ENCODE measurements at regions not wholly inside any gene's neighbourhood (a gene's known extent, or its start where the extent isn't known, plus 50 kb on each side); places are given as distances from the start of the nearest gene placed in this dataset.

DNA sequence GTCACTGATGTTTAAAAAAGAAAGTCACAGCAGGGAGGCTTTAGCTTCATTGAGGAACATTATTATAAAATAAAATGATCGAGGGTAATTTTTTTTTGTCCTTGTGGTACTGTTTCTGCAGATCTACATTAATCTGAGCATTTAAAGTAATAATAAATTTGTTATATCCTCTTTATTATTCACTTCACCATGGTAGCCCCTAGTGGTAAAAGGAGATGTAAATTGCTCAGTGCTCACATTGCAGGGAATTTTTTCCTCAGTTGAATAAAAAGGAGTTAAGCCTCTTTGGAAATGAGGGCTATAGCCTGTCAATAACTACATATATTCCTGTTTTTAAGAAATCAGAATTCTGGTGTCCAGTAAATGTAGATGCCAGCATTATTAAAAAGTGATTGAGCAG is 99.7 kb upstream of the VPREB1 start:
- no peak for DNase-seq

DNA sequence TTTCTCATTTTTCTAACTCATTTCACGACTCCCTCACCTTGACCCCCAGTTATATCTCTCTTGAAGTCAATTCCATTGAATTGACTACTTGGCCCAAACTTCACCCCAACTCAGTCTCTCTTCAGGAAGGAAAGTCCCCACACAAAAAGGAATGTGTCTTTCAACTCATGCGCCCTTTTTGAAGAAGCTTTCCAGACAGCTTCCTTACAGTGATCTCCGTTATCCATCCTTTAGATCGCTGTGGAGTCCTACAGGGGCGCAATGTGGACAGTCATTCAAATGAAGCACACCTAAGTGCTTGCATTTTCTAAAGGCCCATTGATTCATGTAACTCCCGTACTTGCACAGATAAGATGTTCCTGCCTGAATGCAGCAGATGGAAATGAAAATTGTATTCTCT is 101.1 kb upstream of the VPREB1 start:
- DNase-seq, result no peak

DNA sequence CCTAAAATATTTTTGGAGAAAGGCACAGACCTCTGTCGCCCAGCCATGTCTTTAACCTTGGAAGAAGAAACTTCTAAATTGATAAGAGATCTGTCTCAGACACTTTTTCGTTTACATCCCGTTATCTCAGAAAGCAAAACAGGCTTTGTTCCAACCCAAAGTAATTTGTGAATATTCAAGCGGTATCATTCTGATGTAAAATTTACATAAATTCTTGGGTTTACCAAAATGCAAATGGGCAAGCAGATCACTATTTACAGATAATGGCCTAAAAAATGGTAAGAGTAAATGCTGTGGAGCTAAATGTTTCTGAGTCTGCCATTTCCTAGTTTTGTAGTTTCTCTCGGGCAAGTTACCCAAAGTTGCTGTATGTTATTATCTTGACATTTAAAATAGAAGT is 101.9 kb upstream of the VPREB1 start:
- no peak for DNase-seq

DNA sequence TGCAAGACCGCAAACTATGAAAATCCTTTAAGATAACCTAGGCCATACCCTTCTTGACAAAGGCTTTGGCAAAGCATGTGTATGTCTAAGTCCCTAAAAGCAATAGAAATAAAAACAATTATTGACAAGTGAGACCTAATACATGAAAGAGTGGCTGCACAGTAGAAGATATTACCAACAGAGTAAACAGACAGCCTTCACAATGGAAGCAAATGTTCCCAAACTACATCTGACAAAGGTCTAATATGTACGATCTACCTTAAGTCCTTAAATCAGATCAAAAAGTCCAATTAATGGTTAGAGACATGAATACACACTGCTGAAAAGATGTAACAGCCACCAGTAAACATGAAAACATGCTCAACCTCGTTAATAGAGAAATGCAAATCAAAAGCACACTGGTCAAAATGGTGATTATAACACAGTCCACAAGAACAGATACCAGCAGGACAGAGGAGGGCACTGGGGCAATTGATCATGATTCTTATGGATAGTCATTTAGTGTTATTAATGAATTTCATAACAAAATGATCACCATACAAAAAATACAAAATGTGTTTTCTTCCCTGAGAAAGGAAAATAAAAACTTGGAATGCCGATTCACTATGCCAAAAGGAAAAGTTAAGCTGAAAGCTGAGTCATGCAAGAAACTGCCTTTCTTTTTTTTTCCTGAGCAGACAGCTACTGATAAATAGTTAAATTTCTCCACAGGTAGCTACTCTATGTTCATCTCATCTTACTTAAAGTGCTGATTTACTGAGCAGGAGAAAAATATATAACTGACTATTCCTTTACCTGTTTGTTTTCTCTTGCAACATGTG is 102.6 kb upstream of the VPREB1 start:
- no peak for DNase-seq

DNA sequence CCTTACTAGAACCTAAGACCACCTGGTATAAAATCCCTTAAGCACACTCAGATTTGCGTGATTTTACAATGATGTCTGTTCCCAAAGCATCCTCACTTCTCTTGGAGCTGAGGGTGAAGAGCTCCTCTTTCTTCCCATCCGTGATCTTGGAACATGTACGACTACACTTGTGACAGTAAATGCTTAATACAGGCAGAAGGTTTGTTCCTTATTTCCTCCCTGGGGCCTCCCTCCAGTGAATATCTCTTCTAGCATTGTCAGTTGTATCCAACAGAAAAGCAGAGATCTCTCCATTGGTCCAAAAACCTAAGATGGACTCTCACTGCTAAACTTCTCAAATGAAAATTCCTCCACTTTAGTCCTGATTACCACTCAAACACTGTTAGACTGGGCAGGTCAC is 103.6 kb upstream of the VPREB1 start:
- DNase-seq, result no peak

DNA sequence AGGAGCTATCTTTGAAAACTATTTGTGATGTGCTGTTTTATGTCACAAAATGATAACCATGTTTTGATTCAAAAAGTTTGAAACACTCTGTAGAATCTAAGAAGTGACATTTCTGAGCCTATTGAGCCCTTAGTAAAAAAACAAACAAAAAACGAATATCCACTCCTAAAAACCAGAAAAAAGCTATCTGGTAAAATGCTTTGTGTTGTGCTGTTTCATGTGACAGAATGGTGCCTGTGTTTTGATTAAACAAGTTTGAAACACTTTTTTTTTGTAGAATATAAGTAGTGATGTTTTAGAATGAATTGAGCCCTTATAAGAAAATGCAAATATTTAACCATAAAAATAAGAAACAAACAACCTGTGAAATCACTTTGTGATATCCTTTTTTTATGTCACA is 105.2 kb upstream of the VPREB1 start:
- no peak for DNase-seq

DNA sequence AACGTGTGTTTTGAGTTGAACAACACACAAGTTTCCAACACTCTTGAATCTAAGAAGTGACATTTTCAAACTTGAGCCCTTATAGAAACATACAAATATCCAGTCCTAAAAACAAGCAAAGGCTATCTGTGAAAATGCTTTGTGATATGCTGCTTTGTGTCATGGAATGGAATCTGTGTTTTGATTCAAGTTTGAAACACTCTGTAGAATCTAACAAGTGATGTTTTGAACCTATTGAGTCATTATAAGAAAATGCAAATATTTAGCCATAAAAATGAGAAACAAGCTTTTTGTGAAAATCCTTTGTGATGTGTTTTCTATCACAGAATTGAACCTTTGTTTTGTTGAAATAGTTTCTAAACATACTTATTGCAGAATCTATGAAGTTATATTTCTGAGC is 105.7 kb upstream of the VPREB1 start:
- DNase-seq, result no peak

DNA sequence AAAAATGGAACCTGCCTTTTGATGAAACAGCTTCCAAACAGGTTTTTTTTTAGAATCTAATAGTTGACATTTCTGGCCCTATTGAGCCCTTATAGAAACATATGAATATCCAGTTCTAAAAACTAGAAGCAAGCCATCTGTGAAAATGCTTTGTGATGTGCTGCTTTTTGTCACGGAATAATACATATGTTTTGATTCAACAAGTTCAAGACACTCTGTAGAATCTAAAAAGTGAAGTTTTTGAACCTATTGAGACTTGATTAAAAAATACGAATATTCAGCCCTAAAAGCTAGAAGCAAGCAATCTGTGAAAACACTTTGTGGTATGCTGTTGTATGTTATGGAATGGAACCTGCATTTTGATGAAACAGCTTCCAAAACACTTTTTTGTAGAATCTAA is 106.7 kb upstream of the VPREB1 start:
- no peak for DNase-seq

DNA sequence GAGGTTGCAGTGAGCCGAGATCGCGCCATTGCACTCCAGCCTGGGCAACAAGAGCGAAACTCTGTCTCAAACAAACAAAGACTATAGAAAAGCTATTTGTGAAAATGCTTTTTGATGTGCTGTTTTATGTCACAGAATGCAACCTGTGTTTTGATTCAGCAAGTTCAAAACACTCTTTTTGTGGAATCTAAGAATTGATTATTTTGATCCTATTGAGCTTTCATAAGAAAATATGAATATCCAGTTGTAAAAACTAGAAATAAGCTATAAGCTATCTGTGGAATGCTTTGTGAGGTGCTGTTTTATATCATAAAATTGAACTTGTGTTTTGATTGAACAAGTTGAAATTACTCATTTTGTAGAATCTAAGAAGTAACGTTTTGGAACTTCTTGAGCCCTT is 110.7 kb upstream of the VPREB1 start:
- no peak for DNase-seq

DNA sequence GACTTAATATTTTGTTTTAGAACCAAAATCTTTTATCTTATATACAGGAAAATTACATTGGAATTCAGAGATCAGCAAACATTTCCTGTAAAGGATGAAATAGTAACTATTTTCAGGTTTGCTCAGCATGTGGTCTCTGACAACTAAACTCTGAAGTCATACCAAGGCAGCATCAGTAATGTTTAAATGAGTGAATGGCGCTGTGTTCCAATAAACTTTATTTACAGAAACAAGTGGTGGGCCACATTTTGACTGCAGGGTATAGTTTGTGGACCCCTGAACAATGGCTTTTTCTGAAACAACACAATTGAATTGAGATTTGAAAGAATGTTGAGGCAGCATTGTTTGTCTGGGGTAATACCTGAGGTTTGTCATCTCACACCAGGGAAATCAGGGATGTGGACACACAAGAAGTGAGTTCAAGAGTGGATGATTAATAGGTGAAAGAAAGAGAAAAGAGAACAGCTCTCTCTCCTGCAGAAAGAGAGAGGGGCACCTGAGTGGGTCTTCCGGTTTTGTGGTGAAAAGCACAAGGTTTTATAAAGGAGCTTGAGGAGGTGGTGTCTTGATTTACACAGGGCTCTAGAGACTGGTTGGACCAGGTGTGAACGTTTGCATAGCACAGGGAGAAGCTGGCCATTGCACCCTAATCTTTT is 113.5 kb upstream of the VPREB1 start:
- no peak for DNase-seq

DNA sequence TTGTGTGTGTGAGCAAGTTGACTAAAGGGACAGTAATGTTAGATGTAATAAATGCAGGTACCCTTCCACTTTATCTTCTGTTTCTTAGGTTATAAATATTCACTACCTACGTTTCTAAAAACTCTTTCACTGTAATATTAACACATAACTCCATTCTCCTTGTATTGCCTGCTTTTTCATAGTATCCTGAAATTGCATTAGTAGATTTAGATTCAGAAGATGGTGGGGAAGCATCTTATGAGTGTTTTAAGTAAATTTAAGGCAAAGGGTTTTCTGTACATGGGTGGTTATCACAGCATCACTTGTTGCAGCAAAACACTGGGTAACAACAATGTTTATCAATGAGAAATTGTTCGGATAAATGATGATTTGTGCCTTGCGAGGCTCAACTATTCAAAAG is 115.2 kb upstream of the VPREB1 start:
- DNase-seq, result no peak

DNA sequence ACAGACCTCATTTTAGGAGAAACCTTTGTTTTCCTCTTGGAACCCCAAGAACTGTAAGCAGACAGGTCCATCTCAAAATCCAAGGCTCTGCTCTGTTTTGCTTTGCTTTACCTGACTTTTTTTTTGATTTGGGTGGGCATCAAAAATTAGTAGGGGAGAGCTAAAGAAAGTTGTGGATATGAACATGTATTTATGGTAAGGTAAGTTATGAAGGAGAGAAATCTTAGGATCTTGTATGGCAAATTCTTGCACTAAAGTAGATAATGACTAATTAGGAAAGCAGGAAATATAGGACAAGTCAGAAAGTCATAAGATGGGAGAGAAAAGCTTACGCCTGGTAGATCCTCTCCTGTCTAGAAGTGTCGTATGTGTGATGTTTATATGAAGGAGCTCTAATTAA is 116.1 kb upstream of the VPREB1 start:
- no peak for DNase-seq

DNA sequence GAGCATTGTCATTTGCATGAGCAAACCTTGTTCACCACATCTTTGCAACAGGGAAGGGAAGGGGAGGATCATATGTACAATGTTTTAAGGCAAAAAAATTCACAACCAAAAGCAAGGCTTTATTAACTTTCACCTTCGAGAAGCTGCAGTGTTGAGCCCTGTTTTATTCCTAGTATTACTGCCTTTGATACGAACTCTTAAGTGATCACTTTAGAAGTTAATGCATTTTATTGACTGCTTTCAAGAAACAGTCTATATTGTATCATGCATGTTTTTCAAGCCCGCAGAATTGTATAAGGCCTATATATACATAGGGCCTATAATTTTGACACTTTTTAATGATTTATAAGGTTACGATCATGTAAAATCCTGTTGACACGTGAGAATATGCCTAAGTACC is 117.5 kb upstream of the VPREB1 start:
- no peak for DNase-seq

DNA sequence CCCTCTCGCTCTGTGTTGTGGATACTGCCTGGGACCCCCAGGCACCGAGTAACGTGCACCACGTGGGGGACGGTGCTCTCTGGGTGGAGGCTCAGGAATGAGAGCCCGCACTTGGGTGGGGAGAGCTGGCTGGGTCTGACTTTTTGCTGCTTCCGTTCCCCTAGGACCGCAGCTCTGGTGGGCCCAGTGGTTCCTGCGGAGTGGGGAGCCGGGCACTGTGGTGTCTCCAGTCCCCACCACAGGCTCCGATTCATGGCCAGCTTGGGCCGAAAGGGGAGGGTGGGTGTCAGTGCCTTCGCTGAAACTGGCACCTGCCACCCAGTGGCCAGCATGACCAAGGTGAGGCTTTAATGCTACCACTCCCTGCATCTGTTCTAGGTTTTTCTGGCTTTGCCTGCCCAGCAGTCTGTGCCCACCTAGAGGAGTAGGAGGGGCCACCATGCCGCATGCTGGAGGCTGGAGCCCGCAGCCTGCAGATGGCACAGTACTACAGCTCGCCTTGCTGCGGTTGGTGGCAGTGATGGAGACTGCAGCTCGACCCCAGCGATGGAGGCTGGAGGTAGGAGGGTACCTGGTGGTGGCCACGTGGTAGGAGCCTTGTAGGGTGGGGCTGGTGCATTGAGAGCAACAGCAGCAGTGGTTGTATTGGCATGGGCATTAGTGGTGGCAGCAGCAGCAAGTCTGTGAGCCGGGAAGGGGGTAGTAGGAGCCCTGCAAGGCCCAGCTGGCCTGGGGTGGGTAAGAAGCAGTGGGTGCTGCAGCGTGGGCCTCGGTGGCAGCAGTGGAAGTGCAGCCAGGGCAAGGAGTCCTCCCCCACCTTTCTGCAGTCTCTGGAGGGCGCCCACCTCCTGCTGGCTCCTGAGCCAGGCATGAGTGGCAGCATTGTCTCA is 118.8 kb upstream of the VPREB1 start:
- DNase-seq, result no peak

DNA sequence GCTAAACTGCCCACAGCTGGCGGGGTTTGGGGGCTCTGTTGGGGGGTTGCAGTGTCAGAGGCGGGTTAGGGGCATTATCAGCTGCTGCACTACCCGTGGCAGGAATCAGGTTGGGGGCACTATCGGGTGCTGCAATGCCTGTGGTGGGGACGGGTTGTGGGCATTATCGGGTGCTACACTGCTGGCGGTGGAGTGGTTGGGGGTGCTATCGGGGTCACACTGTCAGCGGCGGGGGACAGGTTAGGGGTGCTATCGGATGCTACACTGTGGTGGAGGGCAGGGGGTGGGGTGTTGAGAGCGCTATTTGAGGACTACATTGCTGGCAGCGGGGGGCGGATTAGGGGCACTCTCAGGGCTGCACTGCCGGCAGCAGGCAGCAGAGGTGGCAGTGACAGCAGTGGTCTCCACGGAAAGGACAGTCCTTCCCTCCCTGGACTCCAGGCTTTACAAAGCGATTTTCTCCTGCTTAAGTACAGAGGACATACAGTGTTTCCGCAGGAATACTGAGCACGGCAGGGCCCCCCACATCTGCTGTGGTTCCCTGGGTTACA is 119.5 kb upstream of the VPREB1 start:
- DNase-seq, result no peak

DNA sequence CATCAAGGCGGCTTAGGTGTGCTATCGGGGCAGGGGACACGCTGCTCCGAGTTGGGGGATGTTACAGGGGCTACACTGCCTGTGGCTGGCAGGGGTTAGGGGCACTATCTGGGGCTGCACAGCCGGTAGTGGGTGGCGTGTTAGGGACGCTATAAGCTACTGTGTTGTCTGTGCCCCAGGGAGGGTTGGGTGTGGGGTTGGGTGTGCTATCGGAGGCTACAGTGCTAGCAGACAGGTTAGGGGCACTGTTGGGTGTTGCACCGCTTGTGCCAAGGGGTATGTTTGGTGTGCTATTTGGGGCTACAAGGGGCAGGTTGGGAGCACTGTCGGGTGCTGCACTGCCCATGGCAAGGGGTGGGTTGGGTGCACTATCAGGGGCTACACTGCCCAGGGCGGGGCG is 120.2 kb upstream of the VPREB1 start:
- no peak for DNase-seq

DNA sequence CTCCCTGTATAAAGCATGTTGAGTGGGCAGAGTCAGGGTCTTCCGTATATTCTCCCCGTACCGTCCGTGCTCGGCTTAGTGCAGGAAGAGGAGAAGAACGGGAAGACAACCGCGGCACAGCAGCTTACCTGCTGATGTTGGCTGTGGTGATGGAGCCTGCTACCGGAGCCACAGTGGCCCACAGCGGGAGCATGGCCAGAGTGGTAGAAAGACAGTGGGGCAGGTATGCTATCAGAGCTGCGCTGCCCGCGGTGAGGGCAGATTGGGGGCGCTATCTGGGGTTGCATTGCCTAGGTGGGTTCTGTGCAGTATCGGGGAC is 120.7 kb upstream of the VPREB1 start:
- DNase-seq, result no peak

DNA sequence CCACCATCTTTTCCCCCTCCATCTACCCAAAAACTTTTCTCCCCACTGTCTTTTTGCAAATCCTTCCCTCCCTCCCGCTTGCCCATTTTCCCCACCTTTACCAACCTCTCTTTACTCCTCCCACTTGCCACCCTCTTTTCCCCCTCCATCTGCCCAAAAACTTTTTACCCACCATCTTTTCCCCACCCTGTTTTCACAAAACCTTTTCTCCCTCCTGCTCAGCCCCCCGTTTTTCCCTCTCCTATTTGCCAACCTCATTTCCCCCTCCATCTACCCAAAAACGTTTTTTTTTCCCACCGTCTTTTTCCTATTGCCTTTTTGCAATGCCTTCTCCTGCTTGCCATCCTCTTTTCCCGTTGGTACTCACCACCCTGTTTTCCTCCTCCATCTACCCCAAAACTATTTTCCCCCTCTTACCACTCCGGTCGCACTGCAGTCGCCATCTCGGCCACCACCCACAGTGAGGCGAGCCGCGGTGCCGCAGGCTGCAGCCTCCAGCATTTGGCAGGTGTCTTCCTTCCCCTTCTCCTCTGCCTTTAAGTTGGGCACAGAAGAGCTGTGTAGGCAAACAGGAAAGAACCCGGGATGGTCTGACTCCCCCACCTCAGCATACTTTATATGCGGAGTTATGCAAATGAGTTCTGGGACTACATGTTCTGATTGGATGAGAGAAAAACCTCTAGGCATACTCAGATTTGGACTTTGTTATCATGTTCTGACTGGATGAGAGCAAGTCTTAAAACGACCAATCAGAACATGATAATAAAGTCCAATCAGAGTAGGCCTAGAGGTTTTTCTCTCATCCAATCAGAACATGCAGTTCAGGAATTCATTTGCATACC is 121.2 kb upstream of the VPREB1 start:
- no peak for DNase-seq

DNA sequence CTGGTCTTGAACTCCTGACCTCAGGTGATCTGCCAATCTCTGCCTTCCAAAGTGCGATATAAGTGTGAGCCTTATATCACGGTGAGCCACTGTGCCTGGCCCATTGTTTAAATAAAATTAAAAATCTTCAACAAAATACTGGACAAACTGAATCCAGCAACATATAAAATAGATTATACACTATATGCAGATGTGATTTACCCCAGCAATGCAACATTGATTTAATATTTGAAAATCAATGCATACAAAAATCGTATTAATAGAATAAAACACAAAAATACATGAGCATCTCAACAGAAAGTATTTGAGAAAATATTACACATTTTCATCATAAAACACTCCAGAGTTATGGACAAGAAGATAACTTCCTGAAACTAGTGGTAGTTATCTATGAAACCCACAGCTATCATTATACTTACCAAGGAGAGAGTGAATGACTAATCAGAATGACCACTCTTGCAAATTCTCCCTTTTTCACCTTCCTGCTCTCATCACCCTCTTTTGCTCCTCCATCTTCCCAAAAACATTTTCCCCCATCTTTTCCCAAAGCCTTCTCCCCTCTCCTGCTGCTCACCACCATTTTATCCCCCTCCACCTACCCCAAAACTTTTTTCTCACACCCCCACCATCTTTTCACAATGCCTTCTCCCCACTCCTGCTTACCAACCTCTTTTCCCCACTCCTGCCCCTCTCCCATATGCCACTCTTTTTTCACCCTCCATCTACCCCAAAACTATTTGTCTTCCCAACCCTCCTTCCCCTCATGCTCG is 122.1 kb upstream of the VPREB1 start:
- no peak for DNase-seq

DNA sequence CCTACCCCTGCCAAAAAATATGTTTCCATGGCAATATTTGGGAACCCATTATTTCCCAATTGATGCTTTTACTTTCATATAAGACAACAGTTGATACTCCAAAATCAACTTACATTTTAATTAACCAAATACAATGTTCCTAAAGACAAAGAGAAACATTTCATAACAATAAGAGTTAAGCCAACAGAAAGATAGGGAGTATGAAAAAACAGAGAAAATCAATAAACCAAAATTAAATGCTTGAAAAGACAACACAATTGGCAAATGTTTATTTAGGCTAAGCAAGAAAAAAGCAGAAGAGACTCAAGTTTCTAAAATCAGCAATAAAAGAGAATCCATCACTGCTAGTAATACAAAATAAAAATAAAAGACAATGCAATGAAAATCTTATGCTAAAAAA is 123.1 kb upstream of the VPREB1 start:
- DNase-seq, result no peak

DNA sequence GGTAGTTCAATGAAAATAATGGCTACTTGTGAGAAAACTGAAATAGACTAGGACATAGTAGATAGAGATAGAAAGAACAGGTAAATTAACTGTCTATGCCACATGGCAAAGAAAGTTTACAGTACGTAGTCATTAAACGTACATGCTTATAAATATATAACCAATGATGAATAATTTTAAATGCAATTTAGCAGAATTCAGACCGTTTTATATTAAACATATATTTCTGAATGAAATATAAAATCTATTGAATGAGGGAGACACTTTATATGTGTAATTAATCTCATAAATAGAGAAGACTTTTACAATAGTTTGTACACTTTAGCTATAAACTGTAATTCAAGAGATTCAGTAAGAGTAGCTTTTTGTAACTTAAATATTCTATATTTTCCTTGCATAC is 124.4 kb upstream of the VPREB1 start:
- DNase-seq, result no peak

DNA sequence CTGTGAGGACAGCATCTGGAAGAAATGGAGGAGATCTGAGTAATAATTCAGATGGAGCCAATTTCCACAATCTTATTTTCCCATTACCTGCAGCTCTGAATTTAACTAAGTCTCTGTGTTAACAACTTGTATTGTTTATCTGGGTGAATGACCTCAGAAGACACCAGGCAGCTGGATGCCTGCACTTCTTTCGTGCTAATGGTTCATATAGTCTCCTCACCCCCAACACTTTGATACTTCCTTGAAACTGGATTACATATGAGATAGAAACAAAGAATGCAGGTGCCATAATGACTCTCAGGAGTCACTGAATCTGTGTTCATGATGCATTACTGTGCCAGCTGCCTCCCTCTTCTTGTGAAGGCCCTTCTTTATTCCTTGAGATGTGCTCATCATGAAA is 125.6 kb upstream of the VPREB1 start:
- no peak for DNase-seq
